PC-3 (cell line): ENCODE measurements at regions not wholly inside any gene's neighbourhood (a gene's known extent, or its start where the extent isn't known, plus 50 kb on each side); places are given as distances from the start of the nearest gene placed in this dataset.

Experiments used
- ATAC-seq: fragments of 200-7000 bp; cut with Tn5 transposase; 2 replicates; pipeline ENCODE4 v1.9.1; 2020; ENCODE audit warnings: mild to moderate bottlenecking, moderate library complexity
- BruUV-seq: library from RNA; stranded (reverse); fragments of 400-500 nt; replicated peaks from 2 replicates; lab custom pipeline; 2021; lab: Mats Ljungman, UMichigan
- CTCF ChIA-PET: fragments of 300-600 bp; sonication (Branson Sonifier 250); formaldehyde crosslinking; loops from one replicate; lab custom pipeline; 2022; ENCODE audit warnings: antibody characterized with exemption; lab: Charles Lee
- POLR2A ChIA-PET: fragments of 300-600 bp; sonication (Branson Sonifier 250); formaldehyde crosslinking; loops from one replicate; lab custom pipeline; 2022; ENCODE audit warnings: antibody characterized with exemption; ENCODE audit not compliant: unreplicated experiment; lab: Charles Lee
- DNase-seq: peaks from one replicate; pipeline ENCODE4 v3.0.0-alpha.2; 2015
- H2AFZ ChIP-seq: fragments of 300-600 bp; sonication (generic); 2 replicates; pipeline ENCODE4 v1.6.0; 2016; ENCODE audit warnings: antibody characterized with exemption, low read length
- H3F3A ChIP-seq: fragments of 300-600 bp; sonication (generic); one replicate; pipeline ENCODE4 v1.6.0; 2017; ENCODE audit warnings: antibody characterized with exemption, low read length, control low read depth, mild to moderate bottlenecking; ENCODE audit not compliant: unreplicated experiment
- H3K27ac ChIP-seq: fragments of 300-600 bp; sonication (generic); 2 replicates; pipeline ENCODE4 v1.5.1; 2016; ENCODE audit warnings: mild to moderate bottlenecking, low read length
- H3K27me3 ChIP-seq: fragments of 300-600 bp; sonication (generic); 2 replicates; pipeline ENCODE4 v1.6.1; 2016; ENCODE audit warnings: low read length, mixed read lengths
- H3K36me3 ChIP-seq: fragments of 300-600 bp; sonication (generic); 2 replicates; pipeline ENCODE4 v1.6.1; 2016; ENCODE audit warnings: low read depth, mixed run types, low read length, mixed read lengths
- H3K4me1 ChIP-seq: fragments of 300-600 bp; sonication (generic); 2 replicates; pipeline ENCODE4 v1.5.1; 2016; ENCODE audit warnings: low read length; ENCODE audit not compliant: insufficient read depth
- H3K4me2 ChIP-seq: fragments of 300-600 bp; sonication (generic); 2 replicates; pipeline ENCODE4 v1.6.0; 2016; ENCODE audit warnings: low read length
- H3K4me3 ChIP-seq: fragments of 300-600 bp; sonication (generic); 2 replicates; pipeline ENCODE4 v1.5.1; 2016; ENCODE audit warnings: mild to moderate bottlenecking, low read length, mixed read lengths
- H3K79me2 ChIP-seq: fragments of 300-600 bp; sonication (generic); 2 replicates; pipeline ENCODE4 v1.6.1; 2017; ENCODE audit warnings: low read length, mixed read lengths
- H3K9ac ChIP-seq: fragments of 300-600 bp; sonication (generic); 2 replicates; pipeline ENCODE4 v1.6.0; 2016; ENCODE audit warnings: mild to moderate bottlenecking, low read length
- H3K9me2 ChIP-seq: fragments of 300-600 bp; sonication (generic); replicated peaks from 2 replicates; pipeline ENCODE4 v1.6.1; 2016; ENCODE audit warnings: mixed run types, low read length, mixed read lengths
- H3K9me3 ChIP-seq: fragments of 300-600 bp; sonication (generic); 2 replicates; pipeline ENCODE4 v1.6.1; 2016; ENCODE audit warnings: low read length, mixed read lengths
- H4K20me1 ChIP-seq: fragments of 300-600 bp; sonication (generic); 2 replicates; pipeline ENCODE4 v1.6.1; 2016; ENCODE audit warnings: low read length, mixed read lengths
- CTCF ChIP-seq: fragments of 300-600 bp; sonication (generic); conservative IDR thresholded peaks from 2 replicates; pipeline ENCODE4 v1.5.1; 2017; ENCODE audit warnings: antibody characterized with exemption, low read depth, mild to moderate bottlenecking, low read length
- EZH2 ChIP-seq: fragments of 300-600 bp; sonication (generic); IDR thresholded peaks from one replicate; pipeline ENCODE4 v1.6.1; 2017; ENCODE audit warnings: antibody characterized with exemption, mild to moderate bottlenecking, low read length; ENCODE audit not compliant: unreplicated experiment
- EZH2phosphoT487 ChIP-seq: fragments of 300-600 bp; sonication (generic); IDR thresholded peaks from 2 replicates; pipeline ENCODE4 v1.6.1; 2018; ENCODE audit warnings: mild to moderate bottlenecking, antibody characterized with exemption, low read length, borderline replicate concordance
- intact Hi-C: fragments of 100-400 bp; cut with micrococcal nuclease; formaldehyde crosslinking; loops from 2 replicates; pipeline ENCODE4 v1.9.0; 2023

GRCh38 chr16:82340531-82340930 is 170.5 kb upstream of the MPHOSPH6 start:
- CTCF ChIA-PET = no interaction called here
- no peak for DNase-seq

GRCh38 chr16:82337355-82337754 is 167.3 kb upstream of the MPHOSPH6 start:
- peaks cover 7% of the 10 kb centered on the region; the same call in 1 of the 2 replicates for H3K27me3 ChIP-seq
- no peak overlapping the region for H3K4me3 ChIP-seq
- ChIA-PET POLR2A (no interaction called here), CTCF (no interaction called here)
- no peaks in the 10 kb centered on the region for H3K9me2 ChIP-seq
- BruUV-seq = no TSS peak
- no peaks in the 10 kb centered on the region for H4K20me1 ChIP-seq
- DNase-seq (no peak), ATAC-seq (no peak)
- no peaks in the 10 kb centered on the region for H3K79me2 ChIP-seq
- H3K4me2 ChIP-seq = no peak overlapping the region
- no peaks in the 10 kb centered on the region for H3K36me3 ChIP-seq
- TF ChIP-seq CTCF (no peak), EZH2phosphoT487 (no peak), EZH2 (no peak)
- no peaks in the 10 kb centered on the region for H3K4me1 ChIP-seq
- H3K9me3 ChIP-seq = no peaks in the 10 kb centered on the region
- no peaks in the 10 kb centered on the region for H3F3A ChIP-seq
- H3K9ac ChIP-seq = no peak overlapping the region
- H2AFZ ChIP-seq = no peak overlapping the region
- no peak overlapping the region for H3K27ac ChIP-seq
- intact Hi-C loops = no loop called here

More at GRCh38 chr16:82340531-82340930, 170.5 kb upstream of the MPHOSPH6 start:
- no peaks in the 10 kb centered on the region for H3F3A ChIP-seq
- no peak overlapping the region for H2AFZ ChIP-seq
- no peak overlapping the region for H3K4me2 ChIP-seq
- intact Hi-C loops = no loop called here
- BruUV-seq = no TSS peak
- H3K27me3 ChIP-seq = peaks cover 7% of the 10 kb centered on the region; the same call in 1 of the 2 replicates
- H3K4me3 ChIP-seq = no peak overlapping the region
- H3K36me3 ChIP-seq = no peaks in the 10 kb centered on the region
- no peaks in the 10 kb centered on the region for H3K79me2 ChIP-seq
- no peak overlapping the region for H3K9ac ChIP-seq
- TF ChIP-seq EZH2phosphoT487 (no peak), CTCF (no peak), EZH2 (no peak)
- no peaks in the 10 kb centered on the region for H4K20me1 ChIP-seq
- H3K4me1 ChIP-seq = no peaks in the 10 kb centered on the region
- ATAC-seq = no peak
- no peak overlapping the region for H3K27ac ChIP-seq
- H3K9me2 ChIP-seq = no peaks in the 10 kb centered on the region
- POLR2A ChIA-PET = no interaction called here
- no peaks in the 10 kb centered on the region for H3K9me3 ChIP-seq

- no peak overlapping the region for H3K4me3 ChIP-seq
- H3K27me3 ChIP-seq = peaks cover 2% of the 10 kb centered on the region; the same call in 1 of the 2 replicates
- ChIA-PET CTCF (no interaction called here), POLR2A (no interaction called here)
- H3K79me2 ChIP-seq = no peaks in the 10 kb centered on the region
- no peak for DNase-seq
- H3F3A ChIP-seq = no peaks in the 10 kb centered on the region
- no peak overlapping the region for H3K27ac ChIP-seq
- BruUV-seq = no TSS peak
- H3K9me3 ChIP-seq = no peaks in the 10 kb centered on the region
- 0 out of 2 replicates have a peak, but pooled peaks cover 3% of the 10 kb centered on the region for H3K4me1 ChIP-seq
- intact Hi-C loops = no loop called here
- no peaks in the 10 kb centered on the region for H3K36me3 ChIP-seq
- TF ChIP-seq CTCF (no peak), EZH2phosphoT487 (no peak), EZH2 (no peak)
- no peak overlapping the region for H3K9ac ChIP-seq
- H3K9me2 ChIP-seq = no peaks in the 10 kb centered on the region
- no peak overlapping the region for H2AFZ ChIP-seq
- no peak for ATAC-seq
- H3K4me2 ChIP-seq = no peak overlapping the region
- no peaks in the 10 kb centered on the region for H4K20me1 ChIP-seq
Measured at GRCh38 chr16:82331974-82332750, 162.1 kb upstream of the MPHOSPH6 start.
